HG03571 (cell line): ENCODE measurements at regions not wholly inside any gene's neighbourhood (a gene's known extent, or its start where the extent isn't known, plus 50 kb on each side); places are given as distances from the start of the nearest gene placed in this dataset.
"Not testable (repeated sequence)": the region's sequence is repeated elsewhere in the genome, so short reads cannot be mapped to it uniquely, and the experiment has no call there.

ENCODE experiments used
- ATAC-seq: cut with Tn5 transposase; IDR thresholded peaks from one replicate; pipeline ENCODE4 v1.9.1; 2021; ENCODE audit not compliant: unreplicated experiment

DNA sequence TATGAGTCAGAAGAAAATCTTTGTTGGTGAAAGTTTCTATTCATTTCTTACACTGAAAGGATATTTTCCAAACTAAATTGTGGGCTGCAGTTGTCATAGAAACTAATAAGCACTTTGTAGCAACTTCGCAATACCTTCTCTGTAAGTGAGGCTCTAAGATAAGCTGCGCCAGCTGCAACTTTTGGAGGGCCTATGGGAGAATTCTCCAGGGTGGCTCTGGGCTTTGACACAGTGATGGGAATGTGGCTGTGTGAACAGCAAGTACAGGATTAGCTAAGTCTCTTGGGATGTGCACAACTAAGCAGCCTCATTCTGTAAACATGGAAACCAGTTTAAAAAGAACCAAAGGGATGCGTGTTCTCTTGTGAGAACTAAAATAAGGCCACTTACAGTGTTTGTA lies 124.6 kb upstream of the SGO1 start:
- no peak for ATAC-seq

DNA sequence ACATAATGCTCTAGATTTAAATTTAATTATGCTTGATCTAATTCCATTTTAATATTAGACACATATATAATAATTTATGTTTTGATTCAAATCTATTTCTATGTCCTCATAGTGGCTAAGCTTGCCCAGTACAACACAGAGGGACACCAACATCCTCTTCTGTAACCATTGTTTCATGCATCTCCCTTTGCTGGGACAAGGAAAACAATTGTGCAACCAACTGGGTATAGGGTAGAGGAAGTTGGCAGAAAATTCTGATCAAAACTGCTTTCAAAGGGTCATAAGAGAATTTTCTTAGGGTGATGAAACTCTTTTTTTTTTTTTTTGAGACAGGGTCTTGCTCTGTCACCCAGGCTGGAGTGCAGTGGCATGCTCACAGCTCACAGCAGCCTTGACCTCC lies 121.4 kb upstream of the SGO1 start:
- ATAC-seq, result no peak

DNA sequence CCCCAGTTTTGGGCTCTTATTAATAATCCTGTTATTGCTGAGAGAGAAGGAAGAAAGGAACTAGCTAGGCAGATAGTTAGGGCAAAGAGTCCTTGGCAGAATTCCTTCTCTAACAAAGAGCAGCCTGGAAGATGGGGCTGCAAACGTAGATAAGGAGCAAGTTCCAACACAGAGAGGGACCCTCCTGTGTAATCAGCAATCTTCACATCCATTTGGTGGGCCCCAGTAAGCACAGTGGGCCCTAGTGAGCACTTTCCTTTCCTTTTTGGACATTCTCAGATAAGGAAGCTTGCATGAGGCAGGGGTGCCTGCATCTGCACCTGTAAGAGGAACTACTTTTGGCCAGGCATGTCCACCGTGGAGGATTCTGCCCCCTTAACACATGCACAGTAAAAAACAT lies 119.6 kb upstream of the SGO1 start:
- ATAC-seq, result no peak

DNA sequence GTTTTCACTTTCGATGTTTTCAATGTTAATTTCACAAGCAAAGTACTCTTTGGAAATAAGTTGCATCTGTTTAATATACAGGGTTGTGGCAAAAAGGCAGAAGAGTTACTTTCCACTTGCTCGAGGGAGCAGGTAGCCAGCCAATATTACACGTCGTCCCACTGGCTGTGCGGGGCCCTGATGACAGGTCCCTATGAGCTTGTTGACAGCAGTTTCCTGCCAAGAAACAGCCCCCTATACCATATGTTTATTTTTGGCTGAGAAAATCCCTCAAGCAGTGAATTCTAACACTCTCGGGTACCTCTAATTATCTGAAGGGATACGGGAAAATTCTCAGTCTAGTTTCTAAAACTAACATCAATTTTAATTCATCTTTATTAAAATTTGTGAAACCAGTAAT lies 116.8 kb upstream of the SGO1 start:
- ATAC-seq, result no peak

DNA sequence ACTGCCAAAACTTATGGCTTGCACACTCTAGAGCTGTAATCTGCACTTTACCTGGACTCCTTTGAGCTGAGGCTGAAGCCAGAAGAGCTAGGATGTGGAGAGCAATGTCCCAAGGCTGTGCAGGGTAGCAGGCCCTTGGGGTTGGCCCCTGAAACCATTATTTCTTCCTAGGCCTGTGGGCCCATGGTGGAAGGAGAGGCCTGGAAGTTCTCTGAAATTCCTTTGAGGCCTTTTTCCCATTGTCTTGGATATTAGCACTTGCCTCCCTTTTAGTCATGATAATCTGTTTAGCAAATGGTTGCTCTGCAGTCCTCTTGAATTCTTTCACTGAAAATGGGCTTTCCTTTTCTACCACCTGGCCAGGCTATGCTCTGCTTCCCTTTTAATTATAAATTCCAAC lies 102.0 kb upstream of the SGO1 start:
- no peak for ATAC-seq

DNA sequence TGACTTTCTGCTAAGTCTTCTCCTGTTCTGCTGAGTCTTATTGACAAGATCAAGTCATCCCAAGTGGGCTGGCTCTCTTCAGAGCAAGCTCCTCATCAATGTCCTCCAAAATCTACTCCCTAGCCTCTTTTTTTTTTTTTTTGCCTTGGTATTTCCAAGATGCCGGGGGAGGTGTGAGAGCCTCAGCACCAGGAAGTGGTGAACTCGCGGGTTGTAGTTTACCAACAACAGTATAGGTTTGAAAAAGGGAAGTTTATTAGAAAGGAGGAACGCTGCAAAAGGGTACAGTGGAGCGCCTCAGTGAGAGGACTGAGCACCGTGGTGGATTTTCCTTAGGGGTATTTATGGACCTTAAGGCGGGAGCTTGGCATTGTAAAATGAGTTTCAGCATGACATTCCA lies 94.3 kb upstream of the SGO1 start:
- ATAC-seq, result no peak

DNA sequence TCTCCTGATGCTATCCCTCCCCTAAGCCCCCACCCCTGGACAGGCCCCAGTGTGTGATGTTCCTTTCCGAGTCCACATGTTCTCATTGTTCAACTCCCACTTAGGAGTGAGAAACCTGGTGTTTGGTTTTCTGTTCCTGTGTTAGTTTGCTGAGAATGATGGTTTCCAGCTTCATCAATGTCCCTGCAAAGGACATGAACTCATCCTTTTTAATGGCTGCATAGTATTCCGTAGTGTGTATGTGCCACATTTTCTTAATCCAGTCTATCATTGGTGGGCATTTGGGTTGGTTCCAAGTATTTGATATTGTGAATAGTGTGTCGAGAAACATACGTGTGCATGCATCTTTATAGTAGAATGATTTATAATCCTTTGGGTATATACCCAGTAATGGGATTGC lies 80.0 kb upstream of the SGO1 start:
- not testable (repeated sequence) for ATAC-seq

DNA sequence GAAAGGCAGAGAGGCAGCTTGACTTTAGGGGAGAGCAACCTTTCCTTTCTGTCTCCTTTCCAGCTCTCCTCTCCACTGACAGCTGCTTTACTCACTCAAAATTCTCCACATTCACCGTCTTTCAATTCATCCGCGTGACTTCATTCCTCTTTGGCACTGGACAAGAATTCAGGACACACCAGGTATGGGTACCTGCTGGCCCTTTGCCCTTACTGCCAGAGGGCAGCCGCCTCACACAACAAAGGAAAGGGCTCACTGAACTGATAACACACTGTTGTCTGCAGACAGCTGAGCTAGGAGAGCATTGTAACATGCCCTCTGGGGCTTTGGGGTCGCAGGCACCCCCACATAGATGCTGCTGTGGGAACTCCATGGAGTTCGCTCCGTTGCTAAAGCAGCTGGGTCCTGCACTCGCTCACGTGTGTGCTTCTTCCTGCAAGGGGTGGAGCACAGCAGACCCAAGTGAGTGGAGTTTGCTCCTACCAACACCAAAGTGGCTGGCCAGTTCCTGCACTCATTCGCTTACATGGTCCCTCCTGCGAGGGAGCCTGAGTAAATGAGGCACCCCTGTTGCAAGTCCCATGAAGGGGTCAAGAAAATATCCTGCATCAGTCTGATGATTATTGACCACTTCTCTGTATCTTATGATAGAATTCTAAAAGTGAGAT lies 79.0 kb upstream of the SGO1 start:
- ATAC-seq, result no peak

DNA sequence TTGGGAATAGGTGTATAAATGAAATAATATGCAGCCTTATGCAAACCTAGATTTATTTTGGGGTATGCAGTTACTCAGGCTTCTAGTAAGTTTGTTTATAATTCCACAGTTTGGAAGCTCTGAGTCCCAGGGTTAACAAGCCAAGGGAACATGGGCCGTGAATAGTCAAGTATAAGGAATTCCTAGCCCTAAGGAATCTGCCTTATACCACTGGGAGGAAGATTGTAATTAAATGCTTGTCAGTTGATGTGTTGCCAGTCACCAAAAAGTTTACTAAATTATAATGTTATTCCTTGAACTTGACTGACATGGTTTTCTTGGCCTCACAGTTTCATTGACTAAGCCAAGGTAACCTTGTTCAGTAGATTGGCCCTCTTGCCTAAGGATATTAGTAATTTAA lies 72.4 kb upstream of the SGO1 start:
- no peak for ATAC-seq

DNA sequence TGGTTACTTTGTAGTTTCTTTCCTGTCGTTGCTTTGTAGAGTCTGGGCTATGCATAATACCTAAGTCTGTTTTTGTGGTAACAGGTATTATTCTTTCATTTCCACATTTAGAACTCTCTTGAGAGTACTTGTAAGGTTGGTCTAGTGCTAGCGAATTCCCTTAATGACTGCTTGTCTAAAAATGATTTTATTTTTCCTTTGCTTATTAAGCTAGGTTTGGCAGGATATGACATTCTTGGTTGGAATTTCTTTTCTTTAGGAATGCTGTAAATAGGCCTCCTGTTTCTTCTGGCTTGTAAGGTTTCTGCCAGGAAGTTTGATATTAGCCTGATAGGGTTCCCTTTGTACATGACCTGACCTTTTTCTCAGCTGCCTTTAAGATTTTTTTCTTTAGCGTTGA lies 70.1 kb upstream of the SGO1 start:
- no peak for ATAC-seq

DNA sequence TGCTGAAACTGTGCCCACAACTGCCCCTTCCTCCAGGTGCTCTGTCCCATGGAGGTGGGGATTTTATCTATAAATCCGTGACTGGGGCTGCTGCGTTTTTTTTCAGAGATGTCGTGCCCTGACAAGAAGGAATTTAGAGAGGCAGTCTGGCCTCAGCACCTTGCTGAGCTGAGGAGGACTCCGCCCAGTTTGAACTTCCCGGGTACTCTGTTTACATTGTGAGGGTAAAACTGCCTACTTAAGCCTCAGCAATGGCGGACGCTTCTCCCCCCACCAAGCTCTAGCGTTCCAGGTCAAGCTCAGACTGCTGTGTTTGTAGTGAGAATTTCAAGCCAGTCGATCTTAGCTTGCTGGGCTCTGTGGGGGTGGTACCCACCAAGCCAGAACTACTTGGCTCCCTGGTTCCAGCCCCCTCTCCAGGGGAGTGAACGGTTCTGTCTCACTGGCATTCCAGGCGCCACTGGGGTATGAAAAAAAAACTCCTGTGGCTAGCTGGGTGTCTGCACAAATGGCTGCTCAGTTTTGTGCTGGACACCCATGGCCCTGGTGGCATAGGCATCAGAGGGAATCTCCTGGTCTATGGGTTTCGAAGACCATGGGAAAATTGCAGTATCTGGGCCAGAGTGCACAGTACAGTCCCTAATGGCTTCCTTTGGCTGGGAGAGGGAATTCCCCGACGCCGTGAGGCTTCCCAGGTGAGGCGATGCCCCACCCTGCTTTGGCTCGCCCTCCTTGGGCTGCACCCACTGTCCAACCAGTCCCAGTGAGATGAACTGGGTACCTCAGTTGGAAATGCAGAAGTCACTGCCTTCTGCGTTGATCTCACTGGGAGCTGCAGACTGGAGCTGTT lies 68.5 kb upstream of the SGO1 start:
- ATAC-seq, result no peak

DNA sequence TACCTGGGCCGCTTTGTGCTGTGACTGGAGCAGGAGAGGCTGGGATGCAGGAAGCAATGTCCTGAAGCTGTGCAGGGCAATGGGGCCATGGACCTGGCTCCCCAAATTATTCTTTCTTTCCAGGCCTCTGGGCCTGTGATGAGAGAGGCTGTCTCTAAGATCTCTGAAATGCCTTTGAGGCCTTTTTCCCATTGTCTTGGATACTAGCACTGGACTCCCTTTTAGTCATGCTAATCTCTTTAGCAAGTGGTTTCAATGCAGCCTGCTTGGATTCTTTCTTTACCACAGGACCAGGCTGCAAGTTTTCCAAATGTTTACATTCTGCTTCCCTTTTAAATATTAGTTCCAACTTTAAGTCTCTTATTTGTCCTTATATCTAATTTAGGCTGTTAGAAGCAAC lies 64.8 kb upstream of the SGO1 start:
- ATAC-seq, result no peak

DNA sequence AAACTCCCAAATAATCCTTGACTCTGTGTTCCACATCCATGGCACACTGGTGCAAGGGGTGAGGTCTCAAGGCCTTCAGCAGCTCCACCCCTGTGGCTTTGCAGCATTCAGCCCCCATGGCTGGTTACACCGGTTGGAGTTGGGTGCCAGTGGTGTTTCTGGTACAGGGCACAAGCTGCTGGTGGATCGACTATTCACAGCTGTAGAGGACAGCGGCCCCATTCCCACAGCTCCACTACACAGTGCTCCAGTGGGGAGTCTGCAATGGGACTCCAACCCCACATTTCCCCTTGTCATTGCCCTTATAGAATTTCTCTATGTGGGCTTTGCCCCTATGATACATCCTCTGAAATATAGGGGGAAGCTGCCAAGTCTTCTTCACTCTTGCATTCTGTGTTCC lies 64.3 kb upstream of the SGO1 start:
- no peak for ATAC-seq

DNA sequence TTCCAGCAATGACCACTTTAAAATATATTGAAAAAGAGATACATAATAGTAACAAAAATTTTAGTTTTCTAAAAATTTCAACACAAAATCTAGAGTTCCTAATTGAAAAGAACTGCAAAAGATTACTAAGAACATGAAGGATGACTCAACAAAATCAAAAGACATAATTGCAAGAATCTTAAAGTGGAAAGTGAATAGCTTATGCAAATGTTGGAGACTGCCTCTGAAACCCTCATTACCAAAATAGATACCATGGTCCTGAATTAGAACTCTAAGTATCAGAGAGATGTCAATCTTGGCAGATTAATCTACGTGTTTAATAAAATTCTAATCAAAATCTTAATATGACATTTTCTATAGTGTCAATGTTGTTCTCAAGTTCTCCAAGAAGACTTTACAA lies 60.7 kb upstream of the SGO1 start:
- ATAC-seq, result no peak

DNA sequence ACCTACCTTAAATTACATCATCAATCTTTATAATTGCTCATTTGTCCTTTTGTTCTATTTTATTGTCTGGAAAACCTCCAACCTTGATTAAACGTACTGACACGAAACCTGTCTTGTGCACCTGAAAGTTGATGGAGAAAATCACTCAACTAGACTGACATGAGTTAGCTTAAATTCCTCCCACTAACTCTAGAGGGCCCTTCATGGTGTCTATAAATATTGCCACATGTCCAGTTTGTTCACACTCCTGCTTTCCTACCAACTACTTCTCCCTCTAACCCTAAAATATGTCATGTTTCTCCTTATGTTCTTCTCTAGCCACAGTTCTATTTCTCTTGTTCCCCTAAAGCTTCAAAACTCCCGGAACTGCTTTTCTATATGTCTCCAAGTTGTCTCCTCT lies 59.8 kb upstream of the SGO1 start:
- ATAC-seq, result no peak

DNA sequence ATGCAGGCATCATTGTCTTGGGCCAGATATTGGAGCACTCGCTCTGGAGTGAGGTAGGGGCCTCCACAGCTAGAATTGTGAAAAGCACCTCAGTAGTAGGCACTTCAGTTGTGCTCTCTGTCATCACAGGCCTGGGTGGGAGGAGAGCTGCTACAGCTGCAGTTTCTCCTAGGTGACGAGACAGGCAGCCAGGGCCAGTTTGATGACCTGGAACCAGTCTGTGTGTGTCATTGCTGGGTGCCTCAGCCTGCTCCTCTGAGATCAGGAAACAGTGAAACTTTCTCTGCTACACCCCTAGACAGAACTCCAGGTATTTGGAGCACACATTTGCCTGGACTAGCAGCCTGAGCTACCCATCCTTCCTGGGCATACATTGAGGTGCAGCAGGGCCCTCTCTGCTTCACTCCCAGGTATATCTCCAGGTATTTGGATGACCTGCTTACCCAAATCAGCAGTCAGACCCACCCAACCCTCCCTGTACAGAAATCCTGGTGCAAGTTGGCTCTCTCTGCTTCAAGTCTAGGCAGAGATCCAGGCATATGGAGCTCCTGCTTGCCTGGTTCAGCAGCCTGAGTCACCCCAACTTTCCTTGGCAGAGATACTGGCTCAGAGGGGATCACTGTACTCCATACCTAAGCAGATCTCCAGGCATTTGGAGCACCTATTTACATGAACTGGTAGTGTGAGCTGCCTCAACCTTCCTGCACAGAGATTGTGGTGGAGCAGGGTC lies 54.3 kb upstream of the SGO1 start:
- ATAC-seq, result no peak

DNA sequence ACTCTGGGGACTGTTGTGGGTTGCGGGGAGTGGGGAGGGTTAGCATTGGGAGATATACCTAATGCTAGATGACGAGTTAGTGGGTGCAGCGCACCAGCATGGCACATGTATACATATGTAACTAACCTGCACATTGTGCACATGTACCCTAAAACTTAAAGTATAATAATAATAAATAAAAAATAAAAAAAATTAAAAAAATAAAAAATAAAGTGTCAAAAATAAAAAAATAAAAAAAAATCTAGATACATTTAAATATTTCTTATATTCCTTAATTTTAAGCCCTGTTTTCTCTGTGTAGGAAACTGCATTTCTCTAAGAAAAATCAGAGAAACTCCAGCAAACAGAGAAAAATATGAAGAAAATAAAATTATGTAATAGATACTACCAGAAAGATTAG lies 52.2 kb upstream of the SGO1 start:
- ATAC-seq, result not testable (repeated sequence)

DNA sequence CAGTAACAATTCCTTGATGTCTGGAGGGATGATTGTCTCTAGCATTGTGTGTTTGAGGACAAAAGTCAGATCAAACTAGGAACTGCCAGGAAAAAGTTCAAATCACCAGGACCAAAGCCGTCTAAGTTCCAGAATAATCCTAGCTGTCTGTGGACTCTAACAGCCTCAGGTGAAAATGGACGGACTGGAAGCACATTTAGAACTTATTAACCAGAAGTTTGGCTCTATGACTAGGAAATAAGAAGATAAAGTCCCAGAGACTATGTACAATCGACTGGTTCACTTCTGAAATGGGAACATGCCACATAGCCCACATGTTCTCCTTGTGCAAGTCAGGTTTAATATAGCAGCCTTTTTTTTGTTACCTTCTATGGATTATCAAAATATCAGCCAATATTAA lies 50.6 kb upstream of the SGO1 start:
- ATAC-seq, result no peak
